Panc1 (cell line): ENCODE measurements at regions not wholly inside any gene's neighbourhood (a gene's known extent, or its start where the extent isn't known, plus 50 kb on each side); places are given as distances from the start of the nearest gene placed in this dataset.

Source experiments
- ATAC-seq: fragments of 200-7000 bp; cut with Tn5 transposase; 2 replicates; pipeline ENCODE4 v1.9.1; 2020; ENCODE audit warnings: mild to moderate bottlenecking, moderate library complexity
- BruUV-seq: library from RNA; stranded (reverse); fragments of 400-500 nt; replicated peaks from 2 replicates; lab custom pipeline; 2021; lab: Mats Ljungman, UMichigan
- CTCF ChIA-PET: fragments of 300-600 bp; sonication (Branson Sonifier 250); formaldehyde crosslinking; loops from one replicate; lab custom pipeline; 2022; ENCODE audit warnings: antibody characterized with exemption; lab: Charles Lee
- POLR2A ChIA-PET: fragments of 300-600 bp; sonication (Branson Sonifier 250); formaldehyde crosslinking; loops from one replicate; lab custom pipeline; 2022; ENCODE audit warnings: antibody characterized with exemption; lab: Charles Lee
- DNase-seq: peaks from one replicate; pipeline ENCODE4 v3.0.0-alpha.2; 2010; ENCODE audit warnings: low read depth, low spot score
- H3K27ac ChIP-seq: 2 replicates; pipeline ENCODE4 v1.5.1; 2011; ENCODE audit warnings: mild to moderate bottlenecking, low read length, inconsistent platforms
- H3K27me3 ChIP-seq: fragments of 200-500 bp; sonication (Bioruptor generic); 2 replicates; pipeline ENCODE4 v1.6.0; 2014; ENCODE audit warnings: low read length, inconsistent platforms; ENCODE audit not compliant: control insufficient read depth, insufficient read depth
- H3K36me3 ChIP-seq: fragments of 200-500 bp; sonication (Bioruptor generic); 2 replicates; pipeline ENCODE4 v1.5.1; 2014; ENCODE audit warnings: inconsistent platforms, mild to moderate bottlenecking, low read length, moderate library complexity; ENCODE audit not compliant: control insufficient read depth, insufficient read depth
- H3K4me1 ChIP-seq: 2 replicates; pipeline ENCODE4 v1.5.1; 2011; ENCODE audit warnings: inconsistent platforms, mild to moderate bottlenecking, low read length, moderate library complexity; ENCODE audit not compliant: control insufficient read depth, insufficient read depth
- H3K4me3 ChIP-seq, 2 experiments: 2 replicates each; pipeline ENCODE4 v1.5.1; 2011 to 2012; ENCODE audit warnings: low read depth in 2 of 2, low read length in 2 of 2, mild to moderate bottlenecking in 2 of 2, inconsistent platforms in 1 of 2, moderate library complexity in 1 of 2
- H3K9me3 ChIP-seq: fragments of 200-500 bp; sonication (Bioruptor generic); 2 replicates; pipeline ENCODE4 v1.5.1; 2014; ENCODE audit warnings: low read depth, mild to moderate bottlenecking, inconsistent platforms, low read length, moderate library complexity; ENCODE audit not compliant: control insufficient read depth, insufficient read depth
- CTCF ChIP-seq: fragments of 450-650 bp; IDR thresholded peaks from 2 replicates; pipeline ENCODE4 v1.5.1; 2017; ENCODE audit warnings: mild to moderate bottlenecking
- POLR2AphosphoS5 ChIP-seq: IDR thresholded peaks from 2 replicates; pipeline ENCODE4 v1.6.1; 2012; ENCODE audit warnings: mild to moderate bottlenecking, low read depth, low read length, moderate library complexity
- REST ChIP-seq, 2 experiments: IDR thresholded peaks; 2 replicates each; pipeline ENCODE4 v1.6.1; 2011 to 2012; ENCODE audit warnings: low read depth in 2 of 2, control low read depth in 1 of 2, low read length in 1 of 2, mild to moderate bottlenecking in 1 of 2, moderate library complexity in 1 of 2; ENCODE audit not compliant: insufficient read depth in 1 of 2
- SIN3A ChIP-seq: IDR thresholded peaks from 2 replicates; pipeline ENCODE4 v1.6.1; 2012; ENCODE audit warnings: low read depth, mild to moderate bottlenecking, low read length, moderate library complexity, borderline replicate concordance; ENCODE audit not compliant: insufficient read depth
- TCF7L2 ChIP-seq: IDR thresholded peaks from 2 replicates; pipeline ENCODE4 v1.6.1; 2011; ENCODE audit warnings: mild to moderate bottlenecking, low read depth, low read length, inconsistent platforms
- in situ Hi-C: cut with HindIII; loops from 2 replicates; pipeline ENCODE4 v1.10.0; 2016; ENCODE audit warnings: low sequenced_read_pairs, low pct_unique_long_range_greater_than_20kb
- intact Hi-C: fragments of 100-400 bp; cut with micrococcal nuclease; formaldehyde crosslinking; loops from one replicate; pipeline ENCODE4 v1.10.0; 2022; ENCODE audit not compliant: unreplicated experiment

- DNase-seq (no peak), ATAC-seq (peak; percentile 71; the same call in 1 of the 2 replicates)
- no peak for TF ChIP-seq CTCF
- no peak for TF ChIP-seq SIN3A
- H3K4me1 ChIP-seq: no peaks in the 10 kb centered on the region
- H3K4me3 ChIP-seq: peak overlapping the region; percentile 14 to 38; a peak in 3 of 4 replicates
- no peak overlapping the region for H3K27ac ChIP-seq
- no TSS peak for BruUV-seq
- H3K9me3 ChIP-seq: no peaks in the 10 kb centered on the region
- POLR2A ChIA-PET: no interaction called here
- H3K27me3 ChIP-seq: peaks cover 10% of the 10 kb centered on the region
- in situ Hi-C loops: no loop called here
- intact Hi-C loops: no loop called here
- CTCF ChIA-PET: no interaction called here
- no peaks in the 10 kb centered on the region for H3K36me3 ChIP-seq
These were observed 95.3 kb upstream of the RCN1 start for GRCh38 chr11:31995525-31996094.

DNA sequence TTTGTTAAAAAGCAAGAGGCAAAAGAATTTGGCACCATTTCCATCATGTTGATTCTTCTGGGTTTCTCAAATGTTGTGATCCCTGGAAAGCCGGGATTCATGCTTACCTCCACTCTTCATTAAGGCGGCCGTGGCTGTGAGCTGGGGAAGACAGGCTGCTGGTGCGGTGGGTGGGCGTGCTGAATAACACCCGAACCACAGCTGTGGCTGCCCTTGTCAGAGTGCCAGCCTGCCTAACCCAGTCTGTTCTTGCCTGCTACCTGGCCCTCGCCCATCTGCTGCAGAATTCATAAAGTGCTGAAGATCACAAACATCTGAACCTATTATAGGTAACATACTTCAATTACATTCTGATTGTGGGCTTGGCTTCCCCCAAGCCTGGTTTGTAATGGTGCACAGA is 95.8 kb upstream of the RCN1 start:
- no peak for TF ChIP-seq POLR2AphosphoS5
- TF ChIP-seq SIN3A: no peak
- no peak for TF ChIP-seq REST (IDR thresholded peaks at IDR 0.05; ENCODE audit: insufficient read depth in 1 of 2, low read depth in 2 of 2, low read length in 1 of 2)
- no peak for TF ChIP-seq TCF7L2
- no peak for TF ChIP-seq CTCF
- no peak for DNase-seq
- no peaks in the 10 kb centered on the region for H3K9me3 ChIP-seq
- BruUV-seq: no TSS peak
- ATAC-seq: no peak
- in situ Hi-C loops: no loop called here
- POLR2A ChIA-PET: no interaction called here
- CTCF ChIA-PET: no interaction called here
- peaks cover 10% of the 10 kb centered on the region for H3K27me3 ChIP-seq
- H3K4me1 ChIP-seq: no peaks in the 10 kb centered on the region
- H3K36me3 ChIP-seq: no peaks in the 10 kb centered on the region
- H3K27ac ChIP-seq: no peak overlapping the region
- intact Hi-C loops: no loop called here
- no peak overlapping the region for H3K4me3 ChIP-seq
